ENCODE measurements at regions not wholly inside any gene's neighbourhood (a gene's known extent, or its start where the extent isn't known, plus 50 kb on each side); places are given as distances from the start of the nearest gene placed in this dataset.

DNA sequence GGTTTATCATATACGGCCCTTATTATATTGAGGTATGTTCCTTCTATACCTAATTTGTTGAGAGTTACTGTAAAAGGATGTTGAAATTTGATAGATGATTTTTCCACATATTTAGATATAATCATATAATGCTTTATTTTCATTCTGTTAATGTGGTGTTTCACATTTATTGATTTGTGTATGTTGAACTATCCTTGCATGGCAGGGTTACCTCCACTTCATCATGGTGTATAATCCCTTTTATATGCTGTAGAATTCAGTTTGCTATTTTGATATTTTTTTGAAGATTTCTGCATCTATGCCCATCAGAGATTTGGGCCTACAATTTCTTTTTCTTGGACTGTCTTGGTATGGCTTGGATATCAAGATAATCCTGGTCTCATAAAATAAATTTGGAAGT lies 355.5 kb downstream of the EDEM1 start:
- no peak for TF ChIP-seq EZH2 (IDR thresholded peaks at IDR 0.05; ENCODE audit: insufficient read depth, low read length)
- TF ChIP-seq, protein P1, sequence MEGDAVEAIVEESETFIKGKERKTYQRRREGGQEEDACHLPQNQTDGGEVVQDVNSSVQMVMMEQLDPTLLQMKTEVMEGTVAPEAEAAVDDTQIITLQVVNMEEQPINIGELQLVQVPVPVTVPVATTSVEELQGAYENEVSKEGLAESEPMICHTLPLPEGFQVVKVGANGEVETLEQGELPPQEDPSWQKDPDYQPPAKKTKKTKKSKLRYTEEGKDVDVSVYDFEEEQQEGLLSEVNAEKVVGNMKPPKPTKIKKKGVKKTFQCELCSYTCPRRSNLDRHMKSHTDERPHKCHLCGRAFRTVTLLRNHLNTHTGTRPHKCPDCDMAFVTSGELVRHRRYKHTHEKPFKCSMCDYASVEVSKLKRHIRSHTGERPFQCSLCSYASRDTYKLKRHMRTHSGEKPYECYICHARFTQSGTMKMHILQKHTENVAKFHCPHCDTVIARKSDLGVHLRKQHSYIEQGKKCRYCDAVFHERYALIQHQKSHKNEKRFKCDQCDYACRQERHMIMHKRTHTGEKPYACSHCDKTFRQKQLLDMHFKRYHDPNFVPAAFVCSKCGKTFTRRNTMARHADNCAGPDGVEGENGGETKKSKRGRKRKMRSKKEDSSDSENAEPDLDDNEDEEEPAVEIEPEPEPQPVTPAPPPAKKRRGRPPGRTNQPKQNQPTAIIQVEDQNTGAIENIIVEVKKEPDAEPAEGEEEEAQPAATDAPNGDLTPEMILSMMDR (IDR thresholded peaks at IDR 0.05; ENCODE audit: insufficient read depth, low read depth, low read length) = no peak
